K562 (cell line): ENCODE measurements at regions not wholly inside any gene's neighbourhood (a gene's known extent, or its start where the extent isn't known, plus 50 kb on each side); places are given as distances from the start of the nearest gene placed in this dataset.

Experiments used
- GATA2 ChIP-seq: sonication (generic); formaldehyde crosslinking; IDR thresholded peaks from 2 replicates; pipeline ENCODE4 v1.4.0; 2020; ENCODE audit warnings: mild to moderate bottlenecking, missing genetic modification reagents
- PHB ChIP-seq: fragments of 250-450 bp; sonication (Bioruptor Pico); IDR thresholded peaks from 2 replicates; pipeline ENCODE4 v1.5.0; 2021
- SNIP1 ChIP-seq: fragments of 450-650 bp; IDR thresholded peaks from 2 replicates; pipeline ENCODE4 v1.7.1; 2017; ENCODE audit warnings: low read depth, mild to moderate bottlenecking
- TAL1 ChIP-seq: fragments of 450-650 bp; IDR thresholded peaks from 2 replicates; pipeline ENCODE4 v1.6.1; 2016; ENCODE audit warnings: mild to moderate bottlenecking
- ZNF165 ChIP-seq: fragments of 250-450 bp; sonication (Bioruptor Pico); IDR thresholded peaks from 2 replicates; pipeline ENCODE4 v1.4.0; 2020; ENCODE audit warnings: borderline replicate concordance
- ZNF24 ChIP-seq: fragments of 450-650 bp; IDR thresholded peaks from 2 replicates; pipeline ENCODE4 v1.6.1; 2016
- TF ChIP-seq, protein P1 (sequence below): IDR thresholded peaks from 2 replicates; pipeline ENCODE4 v1.6.1; 2012; ENCODE audit warnings: low read depth, low read length, improper control_type of control experiment, borderline replicate concordance
- TF ChIP-seq, protein P2 (sequence below): fragments of 450-650 bp; IDR thresholded peaks from 2 replicates; pipeline ENCODE4 v1.6.1; 2016; ENCODE audit warnings: low read depth
- TF ChIP-seq, protein P3 (sequence below), 2 experiments: IDR thresholded peaks in 1 of 2; conservative IDR thresholded peaks in 1 of 2; 2 replicates each; pipeline ENCODE4 v1.6.1; 2016; ENCODE audit warnings: low read depth in 2 of 2, mild to moderate bottlenecking in 1 of 2, missing compliant biosample characterization in 1 of 2, missing genetic modification characterization in 1 of 2, moderate library complexity in 1 of 2
- TF ChIP-seq, protein P4 (sequence below): sonication (generic); formaldehyde crosslinking; IDR thresholded peaks from 2 replicates; pipeline ENCODE4 v1.8.1; 2023; ENCODE audit warnings: mild to moderate bottlenecking, missing genetic modification reagents

DNA sequence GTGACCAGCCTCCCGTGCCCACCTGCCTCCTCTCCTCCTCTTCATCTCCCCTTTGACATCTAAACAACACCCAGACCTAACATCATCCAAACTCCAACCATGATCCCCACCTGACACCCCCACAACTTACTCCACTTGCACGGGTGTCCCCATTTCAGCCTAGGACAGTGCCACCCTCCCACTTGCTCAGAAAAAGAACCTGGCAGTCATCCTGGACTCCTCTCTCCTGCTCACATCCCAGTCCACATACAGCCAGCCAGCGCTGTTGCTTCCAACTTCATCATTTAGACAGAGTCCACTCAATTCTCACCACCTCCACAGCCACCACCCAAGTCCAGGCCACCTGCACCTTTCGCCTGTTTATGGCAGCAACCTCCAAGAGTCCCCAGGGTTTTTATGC, 485.7 kb downstream of the MN1 start (continued):
- TF ChIP-seq, protein P1, sequence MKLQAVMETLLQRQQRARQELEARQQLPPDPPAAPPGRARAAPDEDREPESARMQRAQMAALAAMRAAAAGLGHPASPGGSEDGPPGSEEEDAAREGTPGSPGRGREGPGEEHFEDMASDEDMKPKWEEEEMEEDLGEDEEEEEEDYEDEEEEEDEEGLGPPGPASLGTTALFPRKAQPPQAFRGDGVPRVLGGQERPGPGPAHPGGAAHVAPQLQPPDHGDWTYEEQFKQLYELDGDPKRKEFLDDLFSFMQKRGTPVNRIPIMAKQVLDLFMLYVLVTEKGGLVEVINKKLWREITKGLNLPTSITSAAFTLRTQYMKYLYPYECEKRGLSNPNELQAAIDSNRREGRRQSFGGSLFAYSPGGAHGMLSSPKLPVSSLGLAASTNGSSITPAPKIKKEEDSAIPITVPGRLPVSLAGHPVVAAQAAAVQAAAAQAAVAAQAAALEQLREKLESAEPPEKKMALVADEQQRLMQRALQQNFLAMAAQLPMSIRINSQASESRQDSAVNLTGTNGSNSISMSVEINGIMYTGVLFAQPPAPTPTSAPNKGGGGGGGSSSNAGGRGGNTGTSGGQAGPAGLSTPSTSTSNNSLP: no peak
- TF ChIP-seq ZNF165 (CRISPR knock-in tag) (no peak), ZNF24 (no peak), GATA2 (CRISPR knock-in tag) (no peak), PHB (CRISPR knock-in tag) (no peak), SNIP1 (no peak), TAL1 (no peak)
- TF ChIP-seq, protein P2, sequence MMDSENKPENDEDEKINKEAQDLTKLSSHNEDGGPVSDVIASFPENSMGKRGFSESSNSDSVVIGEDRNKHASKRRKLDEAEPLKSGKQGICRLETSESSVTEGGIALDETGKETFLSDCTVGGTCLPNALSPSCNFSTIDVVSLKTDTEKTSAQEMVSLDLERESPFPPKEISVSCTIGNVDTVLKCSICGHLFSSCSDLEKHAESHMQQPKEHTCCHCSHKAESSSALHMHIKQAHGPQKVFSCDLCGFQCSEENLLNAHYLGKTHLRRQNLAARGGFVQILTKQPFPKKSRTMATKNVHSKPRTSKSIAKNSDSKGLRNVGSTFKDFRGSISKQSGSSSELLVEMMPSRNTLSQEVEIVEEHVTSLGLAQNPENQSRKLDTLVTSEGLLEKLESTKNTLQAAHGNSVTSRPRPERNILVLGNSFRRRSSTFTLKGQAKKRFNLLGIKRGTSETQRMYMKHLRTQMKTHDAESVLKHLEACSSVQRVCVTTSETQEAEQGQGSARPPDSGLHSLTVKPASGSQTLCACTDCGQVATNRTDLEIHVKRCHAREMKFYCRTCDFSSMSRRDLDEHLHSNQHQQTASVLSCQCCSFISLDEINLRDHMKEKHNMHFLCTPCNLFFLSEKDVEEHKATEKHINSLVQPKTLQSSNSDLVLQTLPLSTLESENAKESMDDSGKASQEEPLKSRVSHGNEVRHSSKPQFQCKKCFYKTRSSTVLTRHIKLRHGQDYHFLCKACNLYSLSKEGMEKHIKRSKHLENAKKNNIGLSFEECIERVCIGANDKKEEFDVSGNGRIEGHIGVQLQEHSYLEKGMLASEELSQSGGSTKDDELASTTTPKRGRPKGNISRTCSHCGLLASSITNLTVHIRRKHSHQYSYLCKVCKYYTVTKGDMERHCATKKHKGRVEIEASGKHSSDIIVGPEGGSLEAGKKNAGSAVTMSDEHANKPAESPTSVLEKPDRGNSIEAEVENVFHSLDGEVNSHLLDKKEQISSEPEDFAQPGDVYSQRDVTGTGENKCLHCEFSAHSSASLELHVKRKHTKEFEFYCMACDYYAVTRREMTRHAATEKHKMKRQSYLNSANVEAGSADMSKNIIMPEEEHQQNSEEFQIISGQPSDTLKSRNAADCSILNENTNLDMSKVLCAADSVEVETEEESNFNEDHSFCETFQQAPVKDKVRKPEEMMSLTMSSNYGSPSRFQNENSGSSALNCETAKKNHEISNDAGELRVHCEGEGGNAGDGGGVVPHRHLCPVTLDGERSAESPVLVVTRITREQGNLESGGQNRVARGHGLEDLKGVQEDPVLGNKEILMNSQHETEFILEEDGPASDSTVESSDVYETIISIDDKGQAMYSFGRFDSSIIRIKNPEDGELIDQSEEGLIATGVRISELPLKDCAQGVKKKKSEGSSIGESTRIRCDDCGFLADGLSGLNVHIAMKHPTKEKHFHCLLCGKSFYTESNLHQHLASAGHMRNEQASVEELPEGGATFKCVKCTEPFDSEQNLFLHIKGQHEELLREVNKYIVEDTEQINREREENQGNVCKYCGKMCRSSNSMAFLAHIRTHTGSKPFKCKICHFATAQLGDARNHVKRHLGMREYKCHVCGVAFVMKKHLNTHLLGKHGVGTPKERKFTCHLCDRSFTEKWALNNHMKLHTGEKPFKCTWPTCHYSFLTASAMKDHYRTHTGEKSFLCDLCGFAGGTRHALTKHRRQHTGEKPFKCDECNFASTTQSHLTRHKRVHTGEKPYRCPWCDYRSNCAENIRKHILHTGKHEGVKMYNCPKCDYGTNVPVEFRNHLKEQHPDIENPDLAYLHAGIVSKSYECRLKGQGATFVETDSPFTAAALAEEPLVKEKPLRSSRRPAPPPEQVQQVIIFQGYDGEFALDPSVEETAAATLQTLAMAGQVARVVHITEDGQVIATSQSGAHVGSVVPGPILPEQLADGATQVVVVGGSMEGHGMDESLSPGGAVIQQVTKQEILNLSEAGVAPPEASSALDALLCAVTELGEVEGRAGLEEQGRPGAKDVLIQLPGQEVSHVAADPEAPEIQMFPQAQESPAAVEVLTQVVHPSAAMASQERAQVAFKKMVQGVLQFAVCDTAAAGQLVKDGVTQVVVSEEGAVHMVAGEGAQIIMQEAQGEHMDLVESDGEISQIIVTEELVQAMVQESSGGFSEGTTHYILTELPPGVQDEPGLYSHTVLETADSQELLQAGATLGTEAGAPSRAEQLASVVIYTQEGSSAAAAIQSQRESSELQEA: no peak
- TF ChIP-seq, protein P3, sequence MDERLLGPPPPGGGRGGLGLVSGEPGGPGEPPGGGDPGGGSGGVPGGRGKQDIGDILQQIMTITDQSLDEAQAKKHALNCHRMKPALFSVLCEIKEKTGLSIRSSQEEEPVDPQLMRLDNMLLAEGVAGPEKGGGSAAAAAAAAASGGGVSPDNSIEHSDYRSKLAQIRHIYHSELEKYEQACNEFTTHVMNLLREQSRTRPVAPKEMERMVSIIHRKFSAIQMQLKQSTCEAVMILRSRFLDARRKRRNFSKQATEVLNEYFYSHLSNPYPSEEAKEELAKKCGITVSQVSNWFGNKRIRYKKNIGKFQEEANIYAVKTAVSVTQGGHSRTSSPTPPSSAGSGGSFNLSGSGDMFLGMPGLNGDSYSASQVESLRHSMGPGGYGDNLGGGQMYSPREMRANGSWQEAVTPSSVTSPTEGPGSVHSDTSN (CRISPR knock-in tag; IDR thresholded peaks at IDR 0.05; ENCODE audit: low read depth): no peak
- TF ChIP-seq, protein P3 (tag; conservative IDR thresholded peaks at IDR 0.05; ENCODE audit: low read depth): no peak
- TF ChIP-seq, protein P4, sequence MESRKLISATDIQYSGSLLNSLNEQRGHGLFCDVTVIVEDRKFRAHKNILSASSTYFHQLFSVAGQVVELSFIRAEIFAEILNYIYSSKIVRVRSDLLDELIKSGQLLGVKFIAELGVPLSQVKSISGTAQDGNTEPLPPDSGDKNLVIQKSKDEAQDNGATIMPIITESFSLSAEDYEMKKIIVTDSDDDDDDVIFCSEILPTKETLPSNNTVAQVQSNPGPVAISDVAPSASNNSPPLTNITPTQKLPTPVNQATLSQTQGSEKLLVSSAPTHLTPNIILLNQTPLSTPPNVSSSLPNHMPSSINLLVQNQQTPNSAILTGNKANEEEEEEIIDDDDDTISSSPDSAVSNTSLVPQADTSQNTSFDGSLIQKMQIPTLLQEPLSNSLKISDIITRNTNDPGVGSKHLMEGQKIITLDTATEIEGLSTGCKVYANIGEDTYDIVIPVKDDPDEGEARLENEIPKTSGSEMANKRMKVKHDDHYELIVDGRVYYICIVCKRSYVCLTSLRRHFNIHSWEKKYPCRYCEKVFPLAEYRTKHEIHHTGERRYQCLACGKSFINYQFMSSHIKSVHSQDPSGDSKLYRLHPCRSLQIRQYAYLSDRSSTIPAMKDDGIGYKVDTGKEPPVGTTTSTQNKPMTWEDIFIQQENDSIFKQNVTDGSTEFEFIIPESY (CRISPR knock-in tag): no peak
